OCI-LY1 (cell line): ENCODE measurements at regions not wholly inside any gene's neighbourhood (a gene's known extent, or its start where the extent isn't known, plus 50 kb on each side); places are given as distances from the start of the nearest gene placed in this dataset.

Source experiments
- H2AFZ ChIP-seq: fragments of 200-600 bp; sonication (generic), shearing (Covaris generic); 2 replicates; pipeline ENCODE4 v1.6.0; 2014; ENCODE audit warnings: antibody characterized with exemption, mild to moderate bottlenecking, low read length
- H3F3A ChIP-seq: fragments of 200-600 bp; sonication (generic), shearing (Covaris generic); 2 replicates; pipeline ENCODE4 v1.6.0; 2014; ENCODE audit warnings: mild to moderate bottlenecking, antibody characterized with exemption, low read length, moderate library complexity; ENCODE audit not compliant: insufficient read depth
- H3K27ac ChIP-seq: fragments of 200-600 bp; sonication (generic); 2 replicates; pipeline ENCODE4 v1.5.1; 2014; ENCODE audit warnings: low read length, mixed run types, mild to moderate bottlenecking, low read depth; ENCODE audit not compliant: poor library complexity, severe bottlenecking
- H3K27me3 ChIP-seq: fragments of 200-600 bp; sonication (generic); 2 replicates; pipeline ENCODE4 v1.6.0; 2014; ENCODE audit warnings: antibody characterized with exemption, mild to moderate bottlenecking, low read length, moderate library complexity; ENCODE audit not compliant: insufficient read depth
- H3K36me3 ChIP-seq: fragments of 200-600 bp; sonication (generic); 2 replicates; pipeline ENCODE4 v1.6.1; 2014; ENCODE audit warnings: mild to moderate bottlenecking, antibody characterized with exemption, low read length, moderate library complexity, mixed read lengths; ENCODE audit not compliant: insufficient read depth
- H3K4me1 ChIP-seq: fragments of 200-600 bp; sonication (generic); 2 replicates; pipeline ENCODE4 v1.5.1; 2014; ENCODE audit warnings: mild to moderate bottlenecking, low read length, moderate library complexity; ENCODE audit not compliant: insufficient read depth, severe bottlenecking
- H3K4me2 ChIP-seq: fragments of 200-600 bp; sonication (generic), shearing (Covaris generic); 2 replicates; pipeline ENCODE4 v1.6.1; 2014; ENCODE audit warnings: low read length
- H3K4me3 ChIP-seq: fragments of 200-600 bp; sonication (generic); 2 replicates; pipeline ENCODE4 v1.5.1; 2014; ENCODE audit warnings: low read length, low read depth, mild to moderate bottlenecking, mixed read lengths; ENCODE audit not compliant: poor library complexity, severe bottlenecking
- H3K79me2 ChIP-seq: fragments of 200-600 bp; shearing (Covaris generic); 2 replicates; pipeline ENCODE4 v1.6.1; 2016; ENCODE audit warnings: mixed run types, low read length, mixed read lengths; ENCODE audit not compliant: insufficient read depth
- H3K9ac ChIP-seq: fragments of 200-600 bp; sonication (generic), shearing (Covaris generic); 2 replicates; pipeline ENCODE4 v1.6.1; 2014; ENCODE audit warnings: mild to moderate bottlenecking, low read length, mixed read lengths
- H3K9me2 ChIP-seq: fragments of 200-600 bp; sonication (generic), shearing (Covaris generic); 2 replicates; pipeline ENCODE4 v1.6.1; 2014; ENCODE audit warnings: low read depth, mild to moderate bottlenecking, low read length, mixed read lengths
- H3K9me3 ChIP-seq: fragments of 200-600 bp; shearing (Covaris generic); 2 replicates; pipeline ENCODE4 v1.6.1; 2014; ENCODE audit warnings: low read length, mixed read lengths
- H4K20me1 ChIP-seq: fragments of 200-600 bp; sonication (generic), shearing (Covaris generic); 2 replicates; pipeline ENCODE4 v1.6.0; 2016; ENCODE audit warnings: mild to moderate bottlenecking, low read length; ENCODE audit not compliant: insufficient read depth
- EZH2 ChIP-seq: fragments of 200-600 bp; sonication (generic), shearing (Covaris generic); IDR thresholded peaks from 2 replicates; pipeline ENCODE4 v1.8.0; 2017; ENCODE audit warnings: borderline replicate concordance, mixed run types, mild to moderate bottlenecking, antibody characterized with exemption, low read length, moderate library complexity, mixed read lengths
- TF ChIP-seq, protein P1 (sequence below): fragments of 200-600 bp; sonication (generic), shearing (Covaris generic); IDR thresholded peaks from 2 replicates; pipeline ENCODE4 v1.5.1; 2017; ENCODE audit warnings: mild to moderate bottlenecking, antibody characterized with exemption, low read length, moderate library complexity, mixed read lengths

DNA sequence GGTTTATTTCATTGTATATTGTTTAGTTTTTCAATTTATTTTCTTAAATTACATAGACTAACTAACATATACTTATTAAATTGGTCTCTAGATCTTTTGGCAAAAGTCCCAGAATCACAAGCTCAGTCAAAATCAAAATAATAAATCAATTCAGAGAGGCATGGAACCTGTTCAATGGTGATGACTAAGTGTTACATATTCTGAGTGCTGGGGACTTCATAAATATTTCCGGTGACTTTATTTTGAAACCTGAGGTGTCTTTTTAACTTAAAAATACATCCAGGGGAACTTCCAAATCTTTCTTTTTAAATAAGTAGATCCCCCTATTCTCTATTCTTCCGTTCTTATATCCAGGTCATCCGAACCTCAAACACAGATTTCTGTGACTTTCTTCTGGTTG is 89.6 kb upstream of the ZNF804B start:
- no peak overlapping the region for H3K9ac ChIP-seq

GRCh38 chr7:88668591-88668990 is 90.9 kb upstream of the ZNF804B start:
- Histone ChIP-seq H3K27ac (no peak overlapping the region), H3K9me2 (no peaks in the 10 kb centered on the region), H2AFZ (no peak overlapping the region), H3K79me2 (no peaks in the 10 kb centered on the region), H3K4me2 (no peak overlapping the region), H3F3A (no peaks in the 10 kb centered on the region), H3K36me3 (no peaks in the 10 kb centered on the region), H3K4me3 (no peak overlapping the region), H3K9ac (no peak overlapping the region), H3K27me3 (no peaks in the 10 kb centered on the region), H3K4me1 (no peaks in the 10 kb centered on the region), H3K9me3 (no peaks in the 10 kb centered on the region), H4K20me1 (no peaks in the 10 kb centered on the region)
- TF ChIP-seq, protein P1, sequence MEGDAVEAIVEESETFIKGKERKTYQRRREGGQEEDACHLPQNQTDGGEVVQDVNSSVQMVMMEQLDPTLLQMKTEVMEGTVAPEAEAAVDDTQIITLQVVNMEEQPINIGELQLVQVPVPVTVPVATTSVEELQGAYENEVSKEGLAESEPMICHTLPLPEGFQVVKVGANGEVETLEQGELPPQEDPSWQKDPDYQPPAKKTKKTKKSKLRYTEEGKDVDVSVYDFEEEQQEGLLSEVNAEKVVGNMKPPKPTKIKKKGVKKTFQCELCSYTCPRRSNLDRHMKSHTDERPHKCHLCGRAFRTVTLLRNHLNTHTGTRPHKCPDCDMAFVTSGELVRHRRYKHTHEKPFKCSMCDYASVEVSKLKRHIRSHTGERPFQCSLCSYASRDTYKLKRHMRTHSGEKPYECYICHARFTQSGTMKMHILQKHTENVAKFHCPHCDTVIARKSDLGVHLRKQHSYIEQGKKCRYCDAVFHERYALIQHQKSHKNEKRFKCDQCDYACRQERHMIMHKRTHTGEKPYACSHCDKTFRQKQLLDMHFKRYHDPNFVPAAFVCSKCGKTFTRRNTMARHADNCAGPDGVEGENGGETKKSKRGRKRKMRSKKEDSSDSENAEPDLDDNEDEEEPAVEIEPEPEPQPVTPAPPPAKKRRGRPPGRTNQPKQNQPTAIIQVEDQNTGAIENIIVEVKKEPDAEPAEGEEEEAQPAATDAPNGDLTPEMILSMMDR = no peak
- TF ChIP-seq EZH2 = no peak

More for the DNA sequence above, 89.6 kb upstream of the ZNF804B start:
- Histone ChIP-seq H3K4me3 (no peak overlapping the region), H4K20me1 (no peaks in the 10 kb centered on the region), H3K36me3 (no peaks in the 10 kb centered on the region), H3K9me3 (no peaks in the 10 kb centered on the region), H3F3A (no peaks in the 10 kb centered on the region), H2AFZ (no peak overlapping the region), H3K4me2 (no peak overlapping the region), H3K27ac (no peak overlapping the region), H3K79me2 (no peaks in the 10 kb centered on the region), H3K27me3 (no peaks in the 10 kb centered on the region), H3K4me1 (no peaks in the 10 kb centered on the region), H3K9me2 (no peaks in the 10 kb centered on the region)
- TF ChIP-seq, protein P1 = no peak
- no peak for TF ChIP-seq EZH2

GRCh38 chr7:88666626-88667025 is 92.9 kb upstream of the ZNF804B start:
- Histone ChIP-seq H4K20me1 (no peaks in the 10 kb centered on the region), H3K4me2 (no peak overlapping the region), H3K4me1 (no peaks in the 10 kb centered on the region), H3K36me3 (no peaks in the 10 kb centered on the region), H3K27me3 (no peaks in the 10 kb centered on the region), H3K9me2 (no peaks in the 10 kb centered on the region), H3K79me2 (no peaks in the 10 kb centered on the region), H3K9ac (no peak overlapping the region), H3F3A (no peaks in the 10 kb centered on the region), H3K9me3 (no peaks in the 10 kb centered on the region), H3K4me3 (no peak overlapping the region), H3K27ac (no peak overlapping the region), H2AFZ (no peak overlapping the region)
- TF ChIP-seq, protein P1 = no peak
- no peak for TF ChIP-seq EZH2
